ENCODE measurements at regions not wholly inside any gene's neighbourhood (a gene's known extent, or its start where the extent isn't known, plus 50 kb on each side); places are given as distances from the start of the nearest gene placed in this dataset.

DNA sequence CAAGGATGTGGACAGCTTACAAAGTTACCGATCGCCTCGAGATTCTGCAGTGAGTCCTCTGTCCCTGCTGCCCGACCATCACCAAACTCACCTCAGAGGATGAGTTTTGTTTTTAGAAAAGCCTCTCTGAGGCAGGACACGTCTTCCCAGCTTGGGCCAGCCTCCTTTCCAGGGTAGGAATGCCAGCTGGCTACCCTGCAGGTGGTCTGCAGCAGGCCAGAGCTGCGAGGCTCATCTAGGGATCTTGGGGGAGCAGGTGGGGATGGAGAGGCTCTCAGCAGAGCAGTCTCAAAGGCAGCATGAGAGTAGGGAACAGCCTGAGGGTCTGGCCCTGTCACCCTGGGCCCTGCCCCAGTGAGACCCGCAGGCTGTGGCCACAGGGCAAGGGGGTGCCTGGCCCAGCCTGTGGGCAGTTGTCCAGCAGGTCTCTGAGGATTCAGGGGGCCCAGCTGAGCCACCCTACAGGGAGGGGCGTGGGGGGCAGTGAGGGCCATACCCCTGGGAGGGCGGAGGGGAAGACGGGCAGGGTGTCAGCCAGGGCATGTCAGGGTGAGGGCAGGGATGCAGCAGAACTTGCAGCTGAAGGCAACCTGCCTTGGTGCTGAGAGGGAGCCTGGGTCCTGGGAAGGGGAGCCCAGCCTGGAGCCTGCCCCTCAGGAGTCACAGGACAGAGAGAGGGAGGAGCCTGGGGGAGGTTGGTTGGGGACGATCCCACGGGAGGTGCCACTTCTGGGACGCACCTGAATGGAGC is 57.3 kb upstream of the TPM4 start:
- Histone ChIP-seq H3K36me3 (replicated peaks in 1 of 2; ENCODE audit: control insufficient read depth in 1 of 2, insufficient read depth in 2 of 2, low read length in 1 of 2) (no peaks in the 10 kb centered on the region), H3K27me3 (ENCODE audit: insufficient read depth) (no peaks in the 10 kb centered on the region; the same call in 1 of the 2 replicates), H3K9ac (no peak overlapping the region), H3F3A (replicated peaks; ENCODE audit: insufficient read depth) (no peaks in the 10 kb centered on the region), H2AFZ (ENCODE audit: low read depth) (no peak overlapping the region), H3K9me3 (no peaks in the 10 kb centered on the region), H3K9me2 (no peaks in the 10 kb centered on the region), H3K27ac (ENCODE audit: low read depth in 2 of 2, low read length in 1 of 2) (no peak overlapping the region), H3K79me2 (ENCODE audit: insufficient read depth) (no peaks in the 10 kb centered on the region), H3K4me3 (ENCODE audit: low read depth in 2 of 2, low read length in 1 of 2) (no peak overlapping the region), H3K4me1 (ENCODE audit: control insufficient read depth in 1 of 2, insufficient read depth in 2 of 2, low read depth in 1 of 2, low read length in 1 of 2) (no peaks in the 10 kb centered on the region), H4K20me1 (ENCODE audit: insufficient read depth) (no peaks in the 10 kb centered on the region), H3K4me2 (no peak overlapping the region)
- TF ChIP-seq TAF1 (IDR thresholded peaks at IDR 0.05; ENCODE audit: borderline replicate concordance, low read depth, low read length) (no peak), RAD21 (IDR thresholded peaks at IDR 0.05; ENCODE audit: low read length) (no peak)
- TF ChIP-seq, protein P1, sequence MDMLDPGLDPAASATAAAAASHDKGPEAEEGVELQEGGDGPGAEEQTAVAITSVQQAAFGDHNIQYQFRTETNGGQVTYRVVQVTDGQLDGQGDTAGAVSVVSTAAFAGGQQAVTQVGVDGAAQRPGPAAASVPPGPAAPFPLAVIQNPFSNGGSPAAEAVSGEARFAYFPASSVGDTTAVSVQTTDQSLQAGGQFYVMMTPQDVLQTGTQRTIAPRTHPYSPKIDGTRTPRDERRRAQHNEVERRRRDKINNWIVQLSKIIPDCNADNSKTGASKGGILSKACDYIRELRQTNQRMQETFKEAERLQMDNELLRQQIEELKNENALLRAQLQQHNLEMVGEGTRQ (IDR thresholded peaks at IDR 0.05; ENCODE audit: borderline replicate concordance, low read depth, low read length), result no peak
- TF ChIP-seq, protein P2, sequence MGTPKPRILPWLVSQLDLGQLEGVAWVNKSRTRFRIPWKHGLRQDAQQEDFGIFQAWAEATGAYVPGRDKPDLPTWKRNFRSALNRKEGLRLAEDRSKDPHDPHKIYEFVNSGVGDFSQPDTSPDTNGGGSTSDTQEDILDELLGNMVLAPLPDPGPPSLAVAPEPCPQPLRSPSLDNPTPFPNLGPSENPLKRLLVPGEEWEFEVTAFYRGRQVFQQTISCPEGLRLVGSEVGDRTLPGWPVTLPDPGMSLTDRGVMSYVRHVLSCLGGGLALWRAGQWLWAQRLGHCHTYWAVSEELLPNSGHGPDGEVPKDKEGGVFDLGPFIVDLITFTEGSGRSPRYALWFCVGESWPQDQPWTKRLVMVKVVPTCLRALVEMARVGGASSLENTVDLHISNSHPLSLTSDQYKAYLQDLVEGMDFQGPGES (IDR thresholded peaks at IDR 0.05; ENCODE audit: low read depth, low read length), result no peak
- DNase-seq, result peak; percentile 12
- CTCF ChIA-PET, result no interaction called here
- POLR2A ChIA-PET, result no interaction called here
- WGBS (ENCODE audit: low lambda C conversion rate), result 30% methylated on average over 7 of the region's 13 CpGs

DNA sequence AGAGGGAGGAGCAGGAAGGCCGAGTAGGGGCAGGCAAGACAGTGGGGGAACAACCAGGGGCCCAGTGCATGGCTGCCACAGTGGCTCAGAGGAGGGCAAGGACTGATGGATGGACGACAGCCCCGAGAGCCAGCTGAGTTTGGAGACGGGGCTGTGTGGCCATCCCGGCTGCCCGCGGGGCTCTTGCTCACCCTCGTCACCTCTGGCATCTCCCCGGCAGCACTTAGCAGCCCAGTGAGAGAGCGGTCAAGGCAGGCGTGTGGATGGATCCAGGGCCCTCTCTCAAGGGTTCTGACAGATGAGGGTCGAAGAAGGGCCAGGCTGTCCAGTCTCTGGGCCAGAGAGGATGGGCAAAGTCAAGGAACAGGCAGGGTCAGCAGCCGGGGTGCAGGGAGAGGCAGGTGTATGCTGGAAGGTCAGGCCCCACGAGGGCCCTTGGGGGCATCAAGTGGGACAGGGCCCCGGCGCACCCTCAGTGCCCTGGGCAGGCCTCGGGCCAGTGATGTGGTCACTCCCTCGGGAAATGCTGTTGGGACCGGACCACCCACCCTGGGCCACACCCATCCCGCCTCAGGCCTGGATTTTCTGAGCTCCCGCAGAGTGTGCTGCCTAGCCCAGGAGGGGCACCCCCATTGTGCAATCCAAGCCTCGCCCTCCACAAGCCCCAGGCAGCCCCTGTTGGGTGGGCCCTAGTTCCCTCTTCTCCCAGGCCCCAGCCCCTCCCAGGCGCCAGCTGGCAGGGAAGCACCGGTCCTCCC is 56.4 kb upstream of the TPM4 start:
- H3K27me3 ChIP-seq (ENCODE audit: insufficient read depth), result no peaks in the 10 kb centered on the region; the same call in 1 of the 2 replicates
- 35% methylated on average over 2 of the region's 24 CpGs for WGBS (ENCODE audit: low lambda C conversion rate)
- ChIA-PET CTCF (no interaction called here), POLR2A (no interaction called here)
- DNase-seq, result peak; percentile 13
- TF ChIP-seq, protein P3, sequence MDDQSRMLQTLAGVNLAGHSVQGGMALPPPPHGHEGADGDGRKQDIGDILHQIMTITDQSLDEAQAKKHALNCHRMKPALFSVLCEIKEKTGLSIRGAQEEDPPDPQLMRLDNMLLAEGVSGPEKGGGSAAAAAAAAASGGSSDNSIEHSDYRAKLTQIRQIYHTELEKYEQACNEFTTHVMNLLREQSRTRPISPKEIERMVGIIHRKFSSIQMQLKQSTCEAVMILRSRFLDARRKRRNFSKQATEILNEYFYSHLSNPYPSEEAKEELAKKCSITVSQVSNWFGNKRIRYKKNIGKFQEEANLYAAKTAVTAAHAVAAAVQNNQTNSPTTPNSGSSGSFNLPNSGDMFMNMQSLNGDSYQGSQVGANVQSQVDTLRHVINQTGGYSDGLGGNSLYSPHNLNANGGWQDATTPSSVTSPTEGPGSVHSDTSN (IDR thresholded peaks at IDR 0.05), result no peak
- no peaks in the 10 kb centered on the region for H3K4me1 ChIP-seq (ENCODE audit: control insufficient read depth in 1 of 2, insufficient read depth in 2 of 2, low read depth in 1 of 2, low read length in 1 of 2)
- H3K9me2 ChIP-seq, result no peaks in the 10 kb centered on the region
- H3K4me3 ChIP-seq (ENCODE audit: low read depth in 2 of 2, low read length in 1 of 2), result no peak overlapping the region
- H3K36me3 ChIP-seq (replicated peaks in 1 of 2; ENCODE audit: control insufficient read depth in 1 of 2, insufficient read depth in 2 of 2, low read length in 1 of 2), result no peaks in the 10 kb centered on the region
- no peak overlapping the region for H2AFZ ChIP-seq (ENCODE audit: low read depth)
- no peaks in the 10 kb centered on the region for H3K9me3 ChIP-seq
- H3F3A ChIP-seq (replicated peaks; ENCODE audit: insufficient read depth), result no peaks in the 10 kb centered on the region
- no peak overlapping the region for H3K27ac ChIP-seq (ENCODE audit: low read depth in 2 of 2, low read length in 1 of 2)
- H3K79me2 ChIP-seq (ENCODE audit: insufficient read depth), result no peaks in the 10 kb centered on the region
- no peak overlapping the region for H3K9ac ChIP-seq
- no peaks in the 10 kb centered on the region for H4K20me1 ChIP-seq (ENCODE audit: insufficient read depth)
- H3K4me2 ChIP-seq, result no peak overlapping the region

Data from SK-N-SH (cell line).